ENCODE measurements at regions not wholly inside any gene's neighbourhood (a gene's known extent, or its start where the extent isn't known, plus 50 kb on each side); places are given as distances from the start of the nearest gene placed in this dataset.
A peak's percentile ranks its signal among the peaks of the same experiment; 100 is the strongest.

GRCh38 chr17:72504783-72505182, 384.0 kb downstream of the SOX9 start:
- no peak overlapping the region for H3K27ac ChIP-seq
- TF ChIP-seq POLR2A (IDR thresholded peaks at IDR 0.05), result no peak
- TF ChIP-seq, protein P1, sequence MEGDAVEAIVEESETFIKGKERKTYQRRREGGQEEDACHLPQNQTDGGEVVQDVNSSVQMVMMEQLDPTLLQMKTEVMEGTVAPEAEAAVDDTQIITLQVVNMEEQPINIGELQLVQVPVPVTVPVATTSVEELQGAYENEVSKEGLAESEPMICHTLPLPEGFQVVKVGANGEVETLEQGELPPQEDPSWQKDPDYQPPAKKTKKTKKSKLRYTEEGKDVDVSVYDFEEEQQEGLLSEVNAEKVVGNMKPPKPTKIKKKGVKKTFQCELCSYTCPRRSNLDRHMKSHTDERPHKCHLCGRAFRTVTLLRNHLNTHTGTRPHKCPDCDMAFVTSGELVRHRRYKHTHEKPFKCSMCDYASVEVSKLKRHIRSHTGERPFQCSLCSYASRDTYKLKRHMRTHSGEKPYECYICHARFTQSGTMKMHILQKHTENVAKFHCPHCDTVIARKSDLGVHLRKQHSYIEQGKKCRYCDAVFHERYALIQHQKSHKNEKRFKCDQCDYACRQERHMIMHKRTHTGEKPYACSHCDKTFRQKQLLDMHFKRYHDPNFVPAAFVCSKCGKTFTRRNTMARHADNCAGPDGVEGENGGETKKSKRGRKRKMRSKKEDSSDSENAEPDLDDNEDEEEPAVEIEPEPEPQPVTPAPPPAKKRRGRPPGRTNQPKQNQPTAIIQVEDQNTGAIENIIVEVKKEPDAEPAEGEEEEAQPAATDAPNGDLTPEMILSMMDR (IDR thresholded peaks at IDR 0.05), result no peak
- no peak for TF ChIP-seq POLR2AphosphoS5 (IDR thresholded peaks at IDR 0.05; ENCODE audit: insufficient read depth in 1 of 2, low read depth in 1 of 2)
- no peaks in the 10 kb centered on the region for H3K9me3 ChIP-seq
- no peak for DNase-seq (ENCODE audit: extremely low spot score in 2 of 2)
- peaks cover 20% of the 10 kb centered on the region for H3K4me1 ChIP-seq
- no peak overlapping the region for H3K4me3 ChIP-seq
- intact Hi-C loops (cut with DNase I), result no loop called here
- no peaks in the 10 kb centered on the region for H3K27me3 ChIP-seq
- no peaks in the 10 kb centered on the region for H3K36me3 ChIP-seq

DNA sequence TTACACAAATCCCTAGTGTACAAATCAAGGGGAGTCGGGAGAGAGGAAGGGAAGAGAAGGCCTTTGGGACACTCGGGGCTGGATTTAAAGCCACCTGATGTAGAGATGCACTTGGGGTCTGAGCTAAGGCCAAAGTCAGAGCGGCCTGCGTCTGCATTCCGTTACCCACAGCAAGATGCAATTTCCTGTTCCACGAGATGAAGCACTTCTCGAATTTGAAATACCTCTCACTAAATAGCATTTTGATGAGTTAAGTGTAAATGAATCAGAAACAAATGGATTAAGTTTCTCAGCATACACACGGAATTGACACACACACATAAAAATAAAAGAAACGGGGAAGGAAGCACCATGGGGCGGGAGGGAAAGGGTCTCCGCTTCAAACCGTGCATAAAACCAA, 386.0 kb downstream of the SOX9 start:
- Histone ChIP-seq H3K4me1 (peaks cover 18% of the 10 kb centered on the region), H3K27me3 (no peaks in the 10 kb centered on the region), H3K4me3 (no peak overlapping the region), H3K27ac (no peak overlapping the region), H3K9me3 (no peaks in the 10 kb centered on the region), H3K36me3 (no peaks in the 10 kb centered on the region)
- intact Hi-C loops (cut with DNase I), result no loop called here
- no peak for DNase-seq (ENCODE audit: extremely low spot score in 2 of 2)
- TF ChIP-seq POLR2AphosphoS5 (IDR thresholded peaks at IDR 0.05; ENCODE audit: insufficient read depth in 1 of 2, low read depth in 1 of 2), result no peak
- no peak for TF ChIP-seq POLR2A (IDR thresholded peaks at IDR 0.05)
- TF ChIP-seq, protein P1 (IDR thresholded peaks at IDR 0.05), result no peak

DNA sequence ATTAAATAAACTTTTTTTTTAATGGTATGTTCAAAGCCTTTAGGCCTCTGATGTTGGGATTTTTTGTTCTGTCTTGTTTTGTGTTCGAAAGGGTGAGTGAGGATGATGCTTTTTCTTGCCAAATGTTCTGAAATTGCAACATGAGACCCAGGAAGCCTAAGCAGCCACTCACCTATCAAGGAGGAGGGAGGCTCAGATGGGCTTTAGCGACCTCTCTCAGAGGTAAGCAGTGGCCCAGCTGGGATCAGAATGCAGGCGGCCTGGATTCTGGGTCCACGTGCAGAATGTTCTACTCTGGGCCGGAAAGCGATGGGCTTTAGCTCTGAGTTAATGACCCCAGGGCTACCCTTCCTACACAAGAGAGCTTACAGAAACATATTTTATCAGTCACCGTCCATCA, 386.6 kb downstream of the SOX9 start:
- intact Hi-C loops (cut with DNase I), result no loop called here
- Histone ChIP-seq H3K36me3 (no peaks in the 10 kb centered on the region), H3K27me3 (no peaks in the 10 kb centered on the region), H3K4me3 (no peak overlapping the region), H3K4me1 (peaks cover 12% of the 10 kb centered on the region), H3K9me3 (no peaks in the 10 kb centered on the region), H3K27ac (no peak overlapping the region)
- no peak for TF ChIP-seq POLR2A (IDR thresholded peaks at IDR 0.05)
- no peak for TF ChIP-seq POLR2AphosphoS5 (IDR thresholded peaks at IDR 0.05; ENCODE audit: insufficient read depth in 1 of 2, low read depth in 1 of 2)
- TF ChIP-seq, protein P1 (IDR thresholded peaks at IDR 0.05), result no peak
- no peak for DNase-seq (ENCODE audit: extremely low spot score in 2 of 2)

DNA sequence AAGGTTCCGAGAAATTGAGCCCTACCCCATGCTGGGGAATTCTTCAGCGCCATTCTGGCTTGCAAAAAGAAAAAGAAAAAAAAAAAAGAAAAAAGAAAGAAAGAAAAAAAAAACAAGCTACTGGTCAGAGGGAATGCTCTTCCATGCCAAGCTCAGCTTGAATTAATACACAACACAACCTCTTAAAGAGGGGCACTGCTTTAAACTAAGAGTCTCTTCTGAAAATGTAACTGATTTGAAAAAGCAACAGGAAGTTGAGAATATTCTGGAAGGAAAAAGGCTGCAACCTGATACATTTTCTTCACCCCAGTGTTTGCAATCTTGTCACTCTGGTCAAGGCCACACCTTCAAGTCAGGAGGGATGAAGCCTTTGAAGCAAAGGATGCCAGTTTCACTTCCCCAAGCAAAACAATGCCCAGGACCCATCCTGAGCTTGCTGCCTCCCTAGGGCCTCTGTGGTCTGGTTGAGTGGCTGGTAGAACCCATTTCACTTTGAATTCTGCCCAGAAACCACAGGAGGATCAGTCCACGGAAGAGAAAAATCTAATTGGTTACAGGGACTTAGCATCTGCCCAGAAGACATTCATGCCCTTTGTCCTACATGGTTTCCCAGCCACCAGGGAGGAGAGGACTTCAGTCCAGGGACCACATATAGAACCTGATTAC, 389.7 kb downstream of the SOX9 start:
- TF ChIP-seq POLR2AphosphoS5 (IDR thresholded peaks at IDR 0.05; ENCODE audit: insufficient read depth in 1 of 2, low read depth in 1 of 2) (no peak), POLR2A (IDR thresholded peaks at IDR 0.05) (no peak)
- TF ChIP-seq, protein P1 (IDR thresholded peaks at IDR 0.05), result no peak
- no peak overlapping the region for H3K27ac ChIP-seq
- H3K4me3 ChIP-seq, result no peak overlapping the region
- intact Hi-C loops (cut with DNase I), result no loop called here
- H3K36me3 ChIP-seq, result no peaks in the 10 kb centered on the region
- no peaks in the 10 kb centered on the region for H3K9me3 ChIP-seq
- DNase-seq (ENCODE audit: extremely low spot score in 2 of 2), result no peak
- no peaks in the 10 kb centered on the region for H3K4me1 ChIP-seq
- H3K27me3 ChIP-seq, result no peaks in the 10 kb centered on the region

GRCh38 chr17:72511242-72511641, 390.4 kb downstream of the SOX9 start:
- Histone ChIP-seq H3K4me3 (no peak overlapping the region), H3K4me1 (no peaks in the 10 kb centered on the region), H3K27me3 (no peaks in the 10 kb centered on the region), H3K27ac (no peak overlapping the region), H3K36me3 (no peaks in the 10 kb centered on the region), H3K9me3 (no peaks in the 10 kb centered on the region)
- intact Hi-C loops (cut with DNase I), result no loop called here
- TF ChIP-seq POLR2AphosphoS5 (IDR thresholded peaks at IDR 0.05; ENCODE audit: insufficient read depth in 1 of 2, low read depth in 1 of 2), result peak in 1 of 2 donors; percentile 6
- no peak for TF ChIP-seq POLR2A (IDR thresholded peaks at IDR 0.05)
- DNase-seq (ENCODE audit: extremely low spot score in 2 of 2), result no peak

All from vagina (tissue), 2 donors.